Spleen (tissue), 11 donors: ENCODE measurements at regions not wholly inside any gene's neighbourhood (a gene's known extent, or its start where the extent isn't known, plus 50 kb on each side); places are given as distances from the start of the nearest gene placed in this dataset.

Experiments
- DNase-seq: peaks from one replicate; pipeline ENCODE4 v3.0.0-alpha.2; 2020
- H3K27ac ChIP-seq, 8 donors: fragments of 200-600 bp; sonication (generic) in 7 of 8; 1 replicate in 4 of 8; 2 replicates in 4 of 8; pipeline versions ENCODE4 v1.5.0 to v1.8.0; 2016 to 2021; ENCODE audit warnings: inconsistent platforms in 4 of 8, mild to moderate bottlenecking in 4 of 8, moderate library complexity in 1 of 8
- H3K27me3 ChIP-seq, 7 donors: fragments of 200-600 bp; sonication (generic) in 6 of 7; replicated peaks in 1 of 7; 1 replicate in 4 of 7; 2 replicates in 3 of 7; pipeline versions ENCODE4 v1.5.0 to v1.8.0; 2016 to 2021; ENCODE audit warnings: inconsistent platforms in 3 of 7, mild to moderate bottlenecking in 1 of 7
- H3K36me3 ChIP-seq, 6 donors: fragments of 200-600 bp; sonication (generic) in 5 of 6; 1 replicate in 4 of 6; 2 replicates in 2 of 6; pipeline versions ENCODE4 v1.5.0 to v1.8.0; 2016 to 2021; ENCODE audit warnings: inconsistent platforms in 2 of 6
- H3K4me1 ChIP-seq, 6 donors: fragments of 200-600 bp; sonication (generic) in 5 of 6; 1 replicate in 3 of 6; 2 replicates in 3 of 6; pipeline versions ENCODE4 v1.5.0 to v1.8.0; 2016 to 2021; ENCODE audit warnings: inconsistent platforms in 3 of 6
- H3K4me3 ChIP-seq, 8 donors: fragments of 200-600 bp; sonication (generic) in 7 of 8; 1 replicate in 4 of 8; 2 replicates in 4 of 8; pipeline versions ENCODE4 v1.5.0 to v1.8.0; 2016 to 2021; ENCODE audit warnings: inconsistent platforms in 4 of 8, mild to moderate bottlenecking in 4 of 8, moderate library complexity in 2 of 8
- H3K9me3 ChIP-seq, 8 donors: fragments of 200-600 bp; sonication (generic) in 7 of 8; 1 replicate in 4 of 8; 2 replicates in 4 of 8; pipeline versions ENCODE4 v1.5.0 to v1.8.0; 2016 to 2021; ENCODE audit warnings: inconsistent platforms in 4 of 8
- POLR2A ChIP-seq, 3 donors: fragments of 450-650 bp; IDR thresholded peaks; one replicate each; pipeline ENCODE4 v1.5.1; 2017; ENCODE audit warnings: antibody characterized with exemption in 3 of 3, mild to moderate bottlenecking in 1 of 3
- POLR2AphosphoS5 ChIP-seq, 3 donors: sonication (generic); formaldehyde crosslinking; IDR thresholded peaks; one replicate each; pipeline ENCODE4 v1.5.1; 2017; ENCODE audit warnings: antibody characterized with exemption in 3 of 3
- WGBS, 5 donors: extraction: QIAGEN DNeasy Blood & Tissue Kit in 3 of 5; methylation state at CpG; one replicate each; pipeline versions ENCODE4 v1.1.5 to v1.1.7; 2013 to 2018; 5-methylcytosine and 5-hydroxymethylcytosine counted together
- intact Hi-C: fragments of 100-400 bp; cut with DNase I; formaldehyde crosslinking; loops from one replicate; pipeline ENCODE4 v1.15.0; 2023; ENCODE audit warnings: low total_unique reads
- TF ChIP-seq, protein P1 (sequence below), 11 experiments: fragments of 200-600 bp in 7 of 11; fragments of 450-650 bp in 4 of 11; sonication (generic) in 4 of 11; IDR thresholded peaks in 8 of 11; conservative IDR thresholded peaks in 3 of 11; 1 replicate in 7 of 11; 2 replicates in 4 of 11; pipeline versions ENCODE4 v1.4.0 to v1.8.0; 2016 to 2021; ENCODE audit warnings: antibody characterized with exemption in 11 of 11, inconsistent platforms in 4 of 11, mild to moderate bottlenecking in 1 of 11
- donor health status: healthy with polysubstance abuse.
- donor health status: DM: no; HTN: no; CAD: no; lungs with moderate emphysema.
- donor health status: DM: no; HTN: no; CAD: no.
- donor health status: Bipolar disorder and iron deficiency.
- donor health status: healthy.
- donor health status: DM: no; HTN: no; CAD: no.
- donor health status: DM: yes; HTN: yes; CAD: no.

DNA sequence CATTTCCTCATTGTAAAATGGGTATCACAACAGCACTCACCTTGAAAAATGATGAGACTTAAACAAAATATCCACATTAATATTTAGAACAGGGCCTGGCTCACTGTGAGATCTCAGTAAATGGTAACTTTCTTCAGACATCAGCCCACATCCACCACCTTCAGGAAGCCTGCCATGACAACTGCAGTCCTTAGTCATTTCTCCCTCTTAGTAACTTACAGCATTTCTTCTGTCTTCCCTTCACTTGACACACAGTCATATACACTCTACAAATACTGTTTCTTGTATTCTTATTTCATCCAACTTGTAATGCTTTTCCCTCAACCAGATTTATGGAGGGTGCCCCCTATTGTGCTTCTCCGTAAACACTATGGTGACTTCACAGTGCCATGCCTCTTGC lies 263.0 kb downstream of the ZNF516 start:
- peaks cover 0 to under 1% (median 0%) of the 10 kb centered on the region in 8 donors for H3K9me3 ChIP-seq
- WGBS, 5 donors = 89 to 97% (median 95%) methylated on average over 1 of the region's 1 CpG
- TF ChIP-seq, protein P1, sequence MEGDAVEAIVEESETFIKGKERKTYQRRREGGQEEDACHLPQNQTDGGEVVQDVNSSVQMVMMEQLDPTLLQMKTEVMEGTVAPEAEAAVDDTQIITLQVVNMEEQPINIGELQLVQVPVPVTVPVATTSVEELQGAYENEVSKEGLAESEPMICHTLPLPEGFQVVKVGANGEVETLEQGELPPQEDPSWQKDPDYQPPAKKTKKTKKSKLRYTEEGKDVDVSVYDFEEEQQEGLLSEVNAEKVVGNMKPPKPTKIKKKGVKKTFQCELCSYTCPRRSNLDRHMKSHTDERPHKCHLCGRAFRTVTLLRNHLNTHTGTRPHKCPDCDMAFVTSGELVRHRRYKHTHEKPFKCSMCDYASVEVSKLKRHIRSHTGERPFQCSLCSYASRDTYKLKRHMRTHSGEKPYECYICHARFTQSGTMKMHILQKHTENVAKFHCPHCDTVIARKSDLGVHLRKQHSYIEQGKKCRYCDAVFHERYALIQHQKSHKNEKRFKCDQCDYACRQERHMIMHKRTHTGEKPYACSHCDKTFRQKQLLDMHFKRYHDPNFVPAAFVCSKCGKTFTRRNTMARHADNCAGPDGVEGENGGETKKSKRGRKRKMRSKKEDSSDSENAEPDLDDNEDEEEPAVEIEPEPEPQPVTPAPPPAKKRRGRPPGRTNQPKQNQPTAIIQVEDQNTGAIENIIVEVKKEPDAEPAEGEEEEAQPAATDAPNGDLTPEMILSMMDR (IDR thresholded peaks at IDR 0.05 in 8 of 11, conservative IDR thresholded peaks at IDR 0.05 in 3 of 11) = no peak
- TF ChIP-seq POLR2A (IDR thresholded peaks at IDR 0.05) (no peak), POLR2AphosphoS5 (IDR thresholded peaks at IDR 0.05) (no peak)
- H3K27ac ChIP-seq = no peak overlapping the region
- no peaks in the 10 kb centered on the region for H3K36me3 ChIP-seq
- DNase-seq = no peak
- peaks cover 0 to 3% (median 0%) of the 10 kb centered on the region in 7 donors for H3K27me3 ChIP-seq
- no peak overlapping the region for H3K4me3 ChIP-seq
- intact Hi-C loops = no loop called here
- no peaks in the 10 kb centered on the region for H3K4me1 ChIP-seq

DNA sequence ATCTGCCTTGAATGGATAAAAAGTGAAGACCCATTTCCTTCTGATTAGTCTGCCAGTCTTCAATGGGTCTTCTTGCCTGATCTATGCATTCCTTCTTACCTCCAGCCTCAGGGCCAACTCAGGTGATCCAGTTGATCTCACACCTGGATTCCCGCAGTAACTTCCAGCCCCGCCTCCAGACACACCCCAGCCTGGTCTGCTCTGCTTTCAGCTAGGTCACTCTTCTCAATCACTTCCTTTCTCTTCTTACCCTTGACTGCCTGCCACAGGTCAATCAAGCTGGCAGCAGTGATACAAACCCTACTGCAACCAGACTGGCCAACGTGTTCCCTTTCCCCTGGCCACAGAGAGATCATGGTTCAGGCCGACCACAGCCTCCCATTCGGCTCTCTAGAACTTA lies 263.6 kb downstream of the ZNF516 start:
- intact Hi-C loops = no loop called here
- WGBS, 5 donors = 80 to 91% (median 87%) methylated on average over 5 of the region's 5 CpGs
- TF ChIP-seq, protein P1 (IDR thresholded peaks at IDR 0.05 in 8 of 11, conservative IDR thresholded peaks at IDR 0.05 in 3 of 11) = no peak
- TF ChIP-seq POLR2AphosphoS5 (IDR thresholded peaks at IDR 0.05) (no peak), POLR2A (IDR thresholded peaks at IDR 0.05) (no peak)
- Histone ChIP-seq H3K9me3 (no peaks in the 10 kb centered on the region), H3K36me3 (no peaks in the 10 kb centered on the region), H3K4me3 (no peak overlapping the region), H3K27ac (no peak overlapping the region), H3K27me3 (peaks cover 0 to 3% (median 0%) of the 10 kb centered on the region in 7 donors), H3K4me1 (no peaks in the 10 kb centered on the region)
- no peak for DNase-seq

DNA sequence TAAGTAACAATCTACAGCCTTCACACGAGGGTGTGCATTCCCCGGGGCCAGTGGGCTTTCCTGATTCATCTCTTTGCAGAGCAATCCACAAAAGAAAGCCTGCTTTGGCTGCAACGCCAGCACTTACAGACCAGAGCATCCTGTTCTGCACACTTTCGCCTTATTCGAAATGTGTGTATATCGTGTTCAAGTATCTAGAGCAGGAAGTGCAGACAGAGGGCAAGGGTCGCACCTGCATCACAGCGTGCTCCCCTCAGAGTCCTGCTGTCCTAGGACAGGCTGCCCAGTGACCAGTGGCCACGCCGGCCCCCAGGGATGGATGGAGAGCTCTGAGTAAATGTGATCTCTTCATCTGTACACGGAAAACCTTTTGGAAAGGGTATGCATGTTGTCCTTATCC lies 264.3 kb downstream of the ZNF516 start:
- peaks cover 0 to 3% (median 0%) of the 10 kb centered on the region in 7 donors for H3K27me3 ChIP-seq
- 57 to 69% (median 63%) methylated on average over 11 of the region's 11 CpGs for WGBS, 5 donors
- TF ChIP-seq POLR2AphosphoS5 (IDR thresholded peaks at IDR 0.05) = no peak
- TF ChIP-seq, protein P1 (IDR thresholded peaks at IDR 0.05 in 8 of 11, conservative IDR thresholded peaks at IDR 0.05 in 3 of 11) = no peak
- no peak for TF ChIP-seq POLR2A (IDR thresholded peaks at IDR 0.05)
- no peak overlapping the region for H3K4me3 ChIP-seq
- no peak for DNase-seq
- H3K36me3 ChIP-seq = no peaks in the 10 kb centered on the region
- intact Hi-C loops = no loop called here
- H3K27ac ChIP-seq = no peak overlapping the region
- no peaks in the 10 kb centered on the region for H3K9me3 ChIP-seq
- no peaks in the 10 kb centered on the region for H3K4me1 ChIP-seq

DNA sequence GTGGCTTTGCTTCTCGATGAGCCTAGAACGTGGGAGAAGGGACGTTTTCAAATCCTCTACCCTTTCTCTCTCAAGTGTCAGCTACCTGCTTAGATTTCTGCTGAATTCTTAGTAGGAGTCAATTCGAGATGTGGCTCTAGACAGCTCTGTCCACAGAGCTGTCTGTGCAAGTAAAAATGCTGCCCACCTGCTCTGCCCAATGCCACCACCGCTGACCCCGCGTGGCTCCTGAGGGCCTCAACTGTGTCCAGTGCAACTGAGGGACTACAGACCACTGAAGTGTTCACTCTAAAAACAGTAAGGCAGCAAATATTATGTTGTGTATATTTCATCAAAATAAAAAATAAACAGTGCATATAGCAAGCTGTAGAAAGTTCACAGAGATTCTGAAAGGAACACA lies 266.3 kb downstream of the ZNF516 start:
- H3K9me3 ChIP-seq = no peaks in the 10 kb centered on the region
- 74 to 80% (median 78%) methylated on average over 7 of the region's 7 CpGs for WGBS, 5 donors
- no peaks in the 10 kb centered on the region for H3K36me3 ChIP-seq
- no peak overlapping the region for H3K27ac ChIP-seq
- no peak for TF ChIP-seq POLR2AphosphoS5 (IDR thresholded peaks at IDR 0.05)
- TF ChIP-seq, protein P1 (IDR thresholded peaks at IDR 0.05 in 8 of 11, conservative IDR thresholded peaks at IDR 0.05 in 3 of 11) = no peak
- no peak for TF ChIP-seq POLR2A (IDR thresholded peaks at IDR 0.05)
- peaks cover 0 to 3% (median 0%) of the 10 kb centered on the region in 7 donors for H3K27me3 ChIP-seq
- DNase-seq = no peak
- no peaks in the 10 kb centered on the region for H3K4me1 ChIP-seq
- no peak overlapping the region for H3K4me3 ChIP-seq
- intact Hi-C loops = no loop called here
